ENCODE measurements at regions not wholly inside any gene's neighbourhood (a gene's known extent, or its start where the extent isn't known, plus 50 kb on each side); places are given as distances from the start of the nearest gene placed in this dataset.

GRCh38 chr14:80134321-80134720 is 77.0 kb downstream of the DIO2 start:
- WGBS (ENCODE audit: insufficient coverage, low coverage, missing lambda C conversion rate) = 0% methylated on average over 1 of the region's 1 CpG
- CTCF ChIA-PET (ENCODE audit: low intra/inter-chr PET ratio) = no interaction called here
- no TSS peak for BruUV-seq (replicated peaks)
- Histone ChIP-seq H2AFZ (ENCODE audit: low read depth, low read length) (no peak overlapping the region), H3K4me1 (replicated peaks in 1 of 2; ENCODE audit: control insufficient read depth in 2 of 2, insufficient read depth in 2 of 2, low read length in 2 of 2) (no peaks in the 10 kb centered on the region), H3K36me3 (ENCODE audit: control insufficient read depth, insufficient read depth, low read length) (no peaks in the 10 kb centered on the region), H3K27ac (ENCODE audit: extremely low read depth, low read depth, low read length) (no peak overlapping the region), H3K4me2 (ENCODE audit: insufficient read depth, low read length) (no peak overlapping the region), H3K79me2 (ENCODE audit: control insufficient read depth, insufficient read depth, low read length) (no peaks in the 10 kb centered on the region), H3K27me3 (ENCODE audit: control insufficient read depth in 2 of 2, insufficient read depth in 2 of 2, low read length in 2 of 2) (no peaks in the 10 kb centered on the region), H3K4me3 (no peak overlapping the region), H3K9me3 (replicated peaks; ENCODE audit: control insufficient read depth, insufficient read depth, low read depth, low read length) (no peaks in the 10 kb centered on the region), H3K9me1 (ENCODE audit: control insufficient read depth, insufficient read depth, low read length) (no peaks in the 10 kb centered on the region), H3K9ac (ENCODE audit: insufficient read depth in 1 of 2, low read depth in 2 of 2, low read length in 2 of 2) (no peak overlapping the region), H4K20me1 (replicated peaks; ENCODE audit: control insufficient read depth, insufficient read depth, low read length) (no peaks in the 10 kb centered on the region)
- TF ChIP-seq SLC30A9 (CRISPR knock-in tag; IDR thresholded peaks at IDR 0.05) (no peak), ETS1 (conservative IDR thresholded peaks at IDR 0.05; ENCODE audit: control insufficient read depth, low read depth, low read length) (no peak), PHF20 (IDR thresholded peaks at IDR 0.05; ENCODE audit: partially characterized antibody) (no peak), L3MBTL2 (IDR thresholded peaks at IDR 0.05) (no peak), ZBED1 (IDR thresholded peaks at IDR 0.05) (no peak), KDM4B (IDR thresholded peaks at IDR 0.05; ENCODE audit: borderline replicate concordance in 2 of 2, low read depth in 1 of 2) (no peak)
- ATAC-seq (no peak), DNase-seq (ENCODE audit: extremely low read depth in 1 of 4, low spot score in 3 of 4) (no peak), FAIRE-seq (no peak)
- in situ Hi-C loops (cut with MboI) (no loop called here), intact Hi-C loops (cut with micrococcal nuclease) (no loop called here)
- POLR2A ChIA-PET = no interaction called here

GRCh38 chr14:80133457-80133856 is 77.8 kb downstream of the DIO2 start:
- Histone ChIP-seq H3K4me1 (replicated peaks in 1 of 2; ENCODE audit: control insufficient read depth in 2 of 2, insufficient read depth in 2 of 2, low read length in 2 of 2) (no peaks in the 10 kb centered on the region), H3K27ac (ENCODE audit: extremely low read depth, low read depth, low read length) (no peak overlapping the region), H3K27me3 (ENCODE audit: control insufficient read depth in 2 of 2, insufficient read depth in 2 of 2, low read length in 2 of 2) (no peaks in the 10 kb centered on the region), H3K9me1 (ENCODE audit: control insufficient read depth, insufficient read depth, low read length) (no peaks in the 10 kb centered on the region), H3K9ac (ENCODE audit: insufficient read depth in 1 of 2, low read depth in 2 of 2, low read length in 2 of 2) (no peak overlapping the region), H3K4me2 (ENCODE audit: insufficient read depth, low read length) (no peak overlapping the region), H3K4me3 (no peak overlapping the region), H3K9me3 (replicated peaks; ENCODE audit: control insufficient read depth, insufficient read depth, low read depth, low read length) (no peaks in the 10 kb centered on the region), H4K20me1 (replicated peaks; ENCODE audit: control insufficient read depth, insufficient read depth, low read length) (no peaks in the 10 kb centered on the region), H2AFZ (ENCODE audit: low read depth, low read length) (no peak overlapping the region), H3K36me3 (ENCODE audit: control insufficient read depth, insufficient read depth, low read length) (no peaks in the 10 kb centered on the region), H3K79me2 (ENCODE audit: control insufficient read depth, insufficient read depth, low read length) (no peaks in the 10 kb centered on the region)
- ATAC-seq (no peak), DNase-seq (ENCODE audit: extremely low read depth in 1 of 4, low spot score in 3 of 4) (no peak), FAIRE-seq (no peak)
- no peak for TF ChIP-seq IRF1 (CRISPR knock-in tag; IDR thresholded peaks at IDR 0.05; ENCODE audit: borderline replicate concordance)
- TF ChIP-seq ARID1B (IDR thresholded peaks at IDR 0.05) = no peak
- TF ChIP-seq ETV1 (tag; conservative IDR thresholded peaks at IDR 0.05; ENCODE audit: low read depth) = no peak
- no peak for TF ChIP-seq CC2D1A (IDR thresholded peaks at IDR 0.05)
- no peak for TF ChIP-seq ZNF24 (IDR thresholded peaks at IDR 0.05)
- no peak for TF ChIP-seq ZBTB33 (CRISPR knock-in tag; IDR thresholded peaks at IDR 0.05)
- CTCF ChIA-PET (ENCODE audit: low intra/inter-chr PET ratio) = no interaction called here
- POLR2A ChIA-PET = no interaction called here
- intact Hi-C loops (cut with micrococcal nuclease) = no loop called here
- WGBS (ENCODE audit: insufficient coverage, low coverage, missing lambda C conversion rate) = 2% methylated on average over 3 of the region's 3 CpGs
- in situ Hi-C loops (cut with MboI) = no loop called here
- no TSS peak for BruUV-seq (replicated peaks)
